Fibroblast of the aortic adventitia (primary cell): ENCODE measurements at regions not wholly inside any gene's neighbourhood (a gene's known extent, or its start where the extent isn't known, plus 50 kb on each side); places are given as distances from the start of the nearest gene placed in this dataset.

ENCODE experiments used
- DNase-seq: peaks from one replicate; pipeline ENCODE4 v3.0.0-alpha.2; 2010; ENCODE audit warnings: low read depth
- H3K4me3 ChIP-seq: 2 replicates; pipeline ENCODE4 v1.5.1; 2011; ENCODE audit warnings: low read depth, mild to moderate bottlenecking, control low read depth, low read length, moderate library complexity
- CTCF ChIP-seq: IDR thresholded peaks from 2 replicates; pipeline ENCODE4 v1.5.1; 2011; ENCODE audit warnings: mild to moderate bottlenecking, low read length, control low read depth, inconsistent platforms; ENCODE audit not compliant: insufficient read depth

GRCh38 chr10:83352588-83352987 lies 786.7 kb upstream of the GHITM start:
- TF ChIP-seq CTCF = no peak
- DNase-seq = no peak
- H3K4me3 ChIP-seq = no peak overlapping the region

- no peak for DNase-seq
- no peak overlapping the region for H3K4me3 ChIP-seq
- no peak for TF ChIP-seq CTCF
Measured at GRCh38 chr10:83354456-83354855, 784.9 kb upstream of the GHITM start.

- no peak overlapping the region for H3K4me3 ChIP-seq
- TF ChIP-seq CTCF = no peak
- DNase-seq = no peak
Measured at GRCh38 chr10:83357004-83357403, 782.3 kb upstream of the GHITM start.

- no peak overlapping the region for H3K4me3 ChIP-seq
- DNase-seq = no peak
- TF ChIP-seq CTCF = no peak
Measured at GRCh38 chr10:83357627-83358026, 781.7 kb upstream of the GHITM start.

GRCh38 chr10:83367036-83367435 lies 772.3 kb upstream of the GHITM start:
- TF ChIP-seq CTCF = no peak
- no peak overlapping the region for H3K4me3 ChIP-seq
- no peak for DNase-seq

- no peak for DNase-seq
- TF ChIP-seq CTCF = no peak
- H3K4me3 ChIP-seq = no peak overlapping the region
Measured at GRCh38 chr10:83371696-83372490, 767.4 kb upstream of the GHITM start.

- no peak overlapping the region for H3K4me3 ChIP-seq
- TF ChIP-seq CTCF = no peak
- no peak for DNase-seq
Measured at GRCh38 chr10:83372646-83373045, 766.7 kb upstream of the GHITM start.
